ENCODE measurements at regions not wholly inside any gene's neighbourhood (a gene's known extent, or its start where the extent isn't known, plus 50 kb on each side); places are given as distances from the start of the nearest gene placed in this dataset.

- DNase-seq: no peak
These were observed 75.8 kb upstream of the SESN3 start for GRCh38 chr11:95306801-95307200.

DNA sequence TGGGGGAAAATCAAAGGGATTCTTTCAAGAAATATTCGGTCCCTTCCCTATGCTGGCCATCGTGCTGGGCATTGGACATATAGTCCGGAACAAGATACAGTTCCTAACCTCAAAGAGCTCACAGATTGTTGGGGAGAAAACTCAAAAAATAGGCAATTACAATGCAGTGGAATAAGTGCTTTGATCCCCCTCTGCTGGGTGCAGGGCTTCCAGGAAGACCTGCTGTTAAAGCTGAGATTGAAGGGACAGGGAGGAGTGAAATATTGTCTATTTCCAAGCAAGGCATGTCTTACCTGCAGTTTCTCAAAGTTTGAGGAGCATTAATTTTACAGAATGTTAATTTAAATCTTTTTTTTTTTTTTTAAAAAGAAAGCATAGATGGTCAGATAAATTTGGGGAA, 75.1 kb upstream of the SESN3 start:
- no peak for DNase-seq

DNA sequence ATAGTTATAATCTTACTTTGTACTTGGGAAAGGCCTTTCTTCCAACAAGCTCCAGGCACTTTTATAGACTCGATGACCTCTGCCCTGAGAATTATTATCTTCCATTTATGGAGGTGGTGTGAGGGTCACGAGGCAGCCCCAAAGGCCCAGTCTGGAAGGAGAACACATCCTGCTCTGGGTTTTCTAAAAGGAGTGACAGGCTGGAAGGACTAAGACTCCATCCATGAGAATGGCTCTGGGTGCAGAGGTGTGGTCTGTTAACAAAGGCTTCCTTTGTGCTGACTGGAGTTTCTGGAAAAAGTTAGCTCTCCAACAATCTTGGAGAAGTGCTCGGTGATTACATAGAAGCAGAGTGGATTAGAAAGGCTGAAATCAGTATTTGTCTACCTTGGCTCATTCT, 74.7 kb upstream of the SESN3 start:
- no peak for DNase-seq

- DNase-seq: no peak
These were observed 73.8 kb upstream of the SESN3 start for GRCh38 chr11:95304777-95305176.

DNA sequence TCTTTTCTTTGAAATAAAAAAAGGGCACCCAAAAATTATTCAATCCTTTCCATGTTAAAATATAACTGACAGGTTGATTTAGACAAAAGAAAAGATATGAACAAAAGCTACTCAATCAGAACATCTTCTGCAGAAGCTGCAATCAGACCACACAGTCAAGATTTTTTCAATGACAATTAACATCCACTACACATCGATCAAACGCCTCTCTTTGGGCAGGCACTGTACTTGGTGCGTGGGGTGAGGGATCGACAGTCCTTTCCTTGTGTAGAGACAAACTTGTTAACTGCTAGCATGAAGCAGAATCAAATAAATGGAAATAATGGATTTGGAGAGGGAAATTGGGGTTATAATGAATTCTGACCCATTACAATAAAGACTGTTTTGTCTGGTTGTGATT, 71.2 kb upstream of the SESN3 start:
- no peak for DNase-seq

GRCh38 chr11:95301474-95301873, 70.5 kb upstream of the SESN3 start:
- DNase-seq: no peak

- DNase-seq: peak; percentile 56
These were observed 68.2 kb upstream of the SESN3 start for GRCh38 chr11:95299078-95299679.

DNA sequence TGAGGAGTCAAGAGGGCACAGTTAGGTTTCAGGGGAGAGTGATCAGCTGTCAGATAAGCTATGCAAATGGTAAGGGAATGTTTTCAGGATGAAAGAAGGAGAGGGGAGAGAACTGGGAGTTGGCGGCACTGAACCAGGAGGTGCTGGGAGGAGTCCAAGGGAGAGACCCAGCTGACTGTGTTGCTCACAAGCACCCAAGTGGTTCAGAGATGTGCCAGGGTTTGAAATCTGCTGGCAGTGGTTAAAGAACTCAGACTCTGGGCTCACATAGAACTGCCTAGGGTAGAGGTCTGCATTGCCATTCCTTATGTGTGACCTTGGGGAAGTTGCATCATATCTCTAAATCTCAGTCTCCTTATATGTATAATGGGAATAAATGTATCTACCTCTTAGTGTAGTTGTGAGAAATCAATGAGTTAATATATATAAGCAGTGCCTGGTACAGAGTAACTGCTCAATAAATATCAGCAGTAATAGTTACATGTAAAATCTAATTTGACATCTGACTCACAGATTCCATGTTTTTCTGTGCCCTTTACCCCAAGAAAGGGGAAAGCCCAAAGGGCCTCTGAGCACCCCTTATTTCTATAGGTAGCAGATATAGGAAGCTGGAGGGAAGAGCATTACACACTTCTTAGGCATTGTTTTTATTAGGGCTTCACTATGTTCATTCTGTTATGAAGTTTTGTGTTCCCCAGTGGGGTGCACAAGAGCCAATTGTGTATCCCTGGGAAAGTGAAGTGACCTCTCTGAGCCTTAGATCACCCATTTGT, 66.9 kb upstream of the SESN3 start:
- no peak for DNase-seq

DNA sequence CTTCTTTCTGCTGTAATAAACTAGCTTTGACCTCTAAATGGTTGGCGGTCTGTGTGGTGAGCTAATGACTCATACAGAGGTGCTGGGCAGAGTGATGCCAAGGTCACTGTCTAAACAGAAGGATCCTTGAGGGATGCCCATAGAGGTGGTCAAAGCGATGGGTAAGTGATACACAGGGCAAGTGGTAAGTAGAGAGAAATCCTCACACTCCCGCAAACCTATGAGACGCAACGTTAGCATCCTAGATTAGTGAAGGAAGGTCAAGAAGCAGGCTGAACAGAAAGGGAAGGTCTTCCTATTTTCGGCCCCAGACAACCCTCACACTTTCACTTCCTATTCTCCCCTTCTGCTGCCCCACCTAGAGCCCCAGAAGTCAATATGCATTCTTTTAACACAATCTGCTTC, 65.6 kb upstream of the SESN3 start:
- no peak for DNase-seq

DNA sequence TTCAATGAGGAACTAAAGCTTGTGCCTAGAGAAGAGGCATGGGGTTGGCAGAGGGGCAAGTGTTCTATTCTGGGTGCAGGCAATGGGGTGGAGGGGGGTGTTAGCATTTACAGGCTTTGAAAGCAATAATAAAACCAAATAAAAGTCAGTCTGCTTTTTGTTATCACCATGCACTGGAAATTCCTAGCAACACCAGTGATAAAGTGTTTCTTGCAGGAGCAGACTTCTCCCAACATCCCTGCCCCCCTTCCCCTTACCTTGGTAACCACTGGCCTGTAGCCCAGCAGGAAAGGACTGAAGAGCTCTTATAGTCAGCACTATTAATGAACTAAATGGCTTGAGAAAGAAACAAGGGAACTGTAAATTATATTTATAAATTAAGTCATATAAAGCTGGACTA, 65.2 kb upstream of the SESN3 start:
- DNase-seq: peak; percentile 32

- no peak for DNase-seq
These were observed 64.6 kb upstream of the SESN3 start for GRCh38 chr11:95295382-95296149.

GRCh38 chr11:95294701-95295100, 63.7 kb upstream of the SESN3 start:
- DNase-seq: no peak

- no peak for DNase-seq
These were observed 62.1 kb upstream of the SESN3 start for GRCh38 chr11:95293116-95293515.

GRCh38 chr11:95291946-95292345, 60.9 kb upstream of the SESN3 start:
- no peak for DNase-seq

- DNase-seq: no peak
These were observed 58.5 kb upstream of the SESN3 start for GRCh38 chr11:95289378-95290101.

DNA sequence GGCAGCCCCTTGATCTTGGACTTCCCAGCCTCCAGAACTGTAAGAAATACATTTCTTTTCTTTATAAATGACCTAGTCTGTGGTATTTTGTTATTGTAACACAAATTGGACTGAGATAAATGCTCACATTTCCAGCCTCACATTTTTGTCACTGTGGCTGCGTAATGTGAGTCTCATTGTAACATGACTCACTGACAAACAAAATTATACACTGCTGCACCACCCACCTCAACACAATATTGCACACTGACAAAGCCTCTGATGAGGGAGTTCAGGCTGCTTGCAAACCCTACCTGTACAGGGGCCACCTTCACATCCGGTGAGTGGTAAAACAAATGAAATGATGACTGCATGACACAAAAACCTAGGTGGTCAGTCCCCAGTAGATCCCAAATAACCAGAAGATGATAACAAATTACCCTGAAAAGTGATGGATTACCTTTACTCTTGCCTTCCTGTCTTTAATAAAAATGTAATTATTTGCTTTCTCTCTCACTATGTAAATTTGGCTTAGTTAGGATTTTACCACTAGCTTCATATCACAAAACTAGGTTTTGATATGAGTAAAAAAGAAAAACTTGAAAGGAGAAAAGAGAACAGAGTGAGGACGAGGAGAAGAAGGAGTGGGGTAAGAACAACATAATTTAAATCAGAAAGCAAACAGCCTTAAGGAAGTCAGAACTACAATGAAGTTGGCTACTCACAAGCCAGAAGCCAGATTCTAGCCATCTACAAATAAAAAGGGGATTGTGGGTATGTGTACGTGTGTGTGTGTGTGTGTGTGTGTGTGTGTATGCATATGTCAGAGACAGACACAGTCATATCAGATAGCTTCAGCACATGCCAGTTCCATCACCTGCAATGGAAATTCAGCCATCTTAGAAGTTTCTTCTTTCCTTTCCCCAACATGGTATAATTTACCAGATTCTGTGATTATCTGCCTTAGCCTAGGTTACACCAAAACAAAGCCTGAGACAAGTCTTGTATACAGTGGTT, 53.4 kb upstream of the SESN3 start:
- DNase-seq: no peak

DNA sequence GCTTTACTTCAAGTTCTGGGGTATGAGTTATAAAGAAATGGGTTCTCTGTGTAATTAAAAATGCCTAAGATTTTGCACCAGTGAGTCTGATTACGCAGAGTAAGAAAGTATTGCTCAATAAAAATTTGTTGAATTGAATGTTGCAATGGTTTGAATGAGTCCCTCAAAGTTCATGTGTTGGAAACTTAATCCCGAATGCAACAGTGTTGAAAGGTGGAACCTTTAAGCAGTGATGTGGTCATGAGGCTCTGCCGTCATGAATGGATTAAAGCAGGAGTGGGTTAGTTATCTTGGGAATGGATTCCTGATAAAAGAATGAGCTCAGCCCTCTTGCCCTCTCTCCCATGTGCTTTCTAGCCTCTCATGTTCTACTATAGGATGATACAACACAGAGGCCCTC, 52.6 kb upstream of the SESN3 start:
- DNase-seq: no peak

GRCh38 chr11:95283146-95283545, 52.1 kb upstream of the SESN3 start:
- no peak for DNase-seq

DNA sequence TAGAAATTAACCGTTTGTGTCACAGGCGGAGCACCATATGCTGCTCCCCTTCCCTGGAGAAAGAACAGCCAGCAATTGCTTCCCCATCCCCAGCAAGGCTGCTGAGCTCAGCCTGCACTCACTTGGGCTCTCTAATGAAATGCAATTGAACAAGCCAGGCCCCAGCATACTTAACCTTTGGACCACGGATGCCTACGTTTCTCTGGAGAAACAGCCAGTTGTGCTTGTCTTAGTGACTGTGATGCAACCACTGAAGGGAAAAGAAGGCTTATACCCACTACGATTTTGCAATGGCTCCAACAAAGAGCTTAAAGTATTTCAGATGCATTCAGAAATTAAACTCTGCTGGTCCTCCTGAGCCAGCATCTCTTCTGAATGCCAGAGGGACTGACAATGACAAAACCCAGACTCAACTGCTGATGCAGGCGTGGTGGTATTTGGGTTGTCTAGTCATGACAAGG, 51.3 kb upstream of the SESN3 start:
- no peak for DNase-seq

Data from left kidney (tissue), 1 donor.